ENCODE measurements at regions not wholly inside any gene's neighbourhood (a gene's known extent, or its start where the extent isn't known, plus 50 kb on each side); places are given as distances from the start of the nearest gene placed in this dataset.

- Histone ChIP-seq H3K4me2 (ENCODE audit: unreplicated experiment) (no peak overlapping the region), H3K27me3 (replicated peaks; ENCODE audit: insufficient read depth) (peaks cover 13% of the 10 kb centered on the region), H3F3A (ENCODE audit: insufficient read depth) (no peaks in the 10 kb centered on the region), H4K20me1 (ENCODE audit: insufficient read depth) (no peaks in the 10 kb centered on the region), H2AFZ (no peak overlapping the region), H3K9ac (no peak overlapping the region), H3K9me2 (ENCODE audit: insufficient read depth) (no peaks in the 10 kb centered on the region), H3K4me3 (no peak overlapping the region), H3K27ac (no peak overlapping the region), H3K79me2 (ENCODE audit: insufficient read depth) (no peaks in the 10 kb centered on the region), H3K36me3 (ENCODE audit: low read depth) (no peaks in the 10 kb centered on the region), H3K4me1 (ENCODE audit: insufficient read depth) (no peaks in the 10 kb centered on the region), H3K9me3 (ENCODE audit: low read depth) (no peaks in the 10 kb centered on the region)
- TF ChIP-seq EZH2phosphoT487 (IDR thresholded peaks at IDR 0.05; ENCODE audit: insufficient read depth, low read depth) (no peak), EZH2 (IDR thresholded peaks at IDR 0.05; ENCODE audit: insufficient read depth, poor library complexity, severe bottlenecking) (no peak)
- 49 to 52% methylated on average over 12 of the region's 12 CpGs for WGBS, 2 experiments (ENCODE audit: low coverage in 1 of 2, low lambda C conversion rate in 2 of 2, missing lambda C conversion rate in 2 of 2)
- in situ Hi-C loops (cut with MboI): no loop called here
- DNase-seq: no peak
Measured at GRCh38 chr1:229885568-229886495, 181.2 kb upstream of the GALNT2 start.

- Histone ChIP-seq H3K9ac (no peak overlapping the region), H3K9me2 (ENCODE audit: insufficient read depth) (no peaks in the 10 kb centered on the region), H2AFZ (no peak overlapping the region), H3K36me3 (ENCODE audit: low read depth) (no peaks in the 10 kb centered on the region), H3K4me3 (no peak overlapping the region), H3K4me1 (ENCODE audit: insufficient read depth) (no peaks in the 10 kb centered on the region), H3F3A (ENCODE audit: insufficient read depth) (no peaks in the 10 kb centered on the region), H3K27me3 (replicated peaks; ENCODE audit: insufficient read depth) (peaks cover 10% of the 10 kb centered on the region), H3K9me3 (ENCODE audit: low read depth) (no peaks in the 10 kb centered on the region), H4K20me1 (ENCODE audit: insufficient read depth) (no peaks in the 10 kb centered on the region), H3K4me2 (ENCODE audit: unreplicated experiment) (no peak overlapping the region), H3K79me2 (ENCODE audit: insufficient read depth) (no peaks in the 10 kb centered on the region), H3K27ac (no peak overlapping the region)
- no peak for DNase-seq
- WGBS, 2 experiments (ENCODE audit: low coverage in 1 of 2, low lambda C conversion rate in 2 of 2, missing lambda C conversion rate in 2 of 2): 44 to 45% methylated on average over 8 of the region's 8 CpGs
- TF ChIP-seq EZH2 (IDR thresholded peaks at IDR 0.05; ENCODE audit: insufficient read depth, poor library complexity, severe bottlenecking) (no peak), EZH2phosphoT487 (IDR thresholded peaks at IDR 0.05; ENCODE audit: insufficient read depth, low read depth) (no peak)
- in situ Hi-C loops (cut with MboI): no loop called here
Measured at GRCh38 chr1:229886636-229887035, 180.4 kb upstream of the GALNT2 start.

GRCh38 chr1:229887043-229887822 lies 179.8 kb upstream of the GALNT2 start:
- Histone ChIP-seq H3K9me2 (ENCODE audit: insufficient read depth) (no peaks in the 10 kb centered on the region), H3K79me2 (ENCODE audit: insufficient read depth) (no peaks in the 10 kb centered on the region), H3K9me3 (ENCODE audit: low read depth) (no peaks in the 10 kb centered on the region), H3F3A (ENCODE audit: insufficient read depth) (no peaks in the 10 kb centered on the region), H3K4me1 (ENCODE audit: insufficient read depth) (no peaks in the 10 kb centered on the region), H3K4me3 (no peak overlapping the region), H2AFZ (no peak overlapping the region), H4K20me1 (ENCODE audit: insufficient read depth) (no peaks in the 10 kb centered on the region), H3K27ac (no peak overlapping the region), H3K4me2 (ENCODE audit: unreplicated experiment) (no peak overlapping the region), H3K36me3 (ENCODE audit: low read depth) (no peaks in the 10 kb centered on the region), H3K9ac (no peak overlapping the region), H3K27me3 (replicated peaks; ENCODE audit: insufficient read depth) (peaks cover 10% of the 10 kb centered on the region)
- in situ Hi-C loops (cut with MboI): no loop called here
- DNase-seq: peak; percentile 43
- 24 to 28% methylated on average over 3 of the region's 3 CpGs for WGBS, 2 experiments (ENCODE audit: low coverage in 1 of 2, low lambda C conversion rate in 2 of 2, missing lambda C conversion rate in 2 of 2)
- TF ChIP-seq EZH2phosphoT487 (IDR thresholded peaks at IDR 0.05; ENCODE audit: insufficient read depth, low read depth) (no peak), EZH2 (IDR thresholded peaks at IDR 0.05; ENCODE audit: insufficient read depth, poor library complexity, severe bottlenecking) (no peak)

DNA sequence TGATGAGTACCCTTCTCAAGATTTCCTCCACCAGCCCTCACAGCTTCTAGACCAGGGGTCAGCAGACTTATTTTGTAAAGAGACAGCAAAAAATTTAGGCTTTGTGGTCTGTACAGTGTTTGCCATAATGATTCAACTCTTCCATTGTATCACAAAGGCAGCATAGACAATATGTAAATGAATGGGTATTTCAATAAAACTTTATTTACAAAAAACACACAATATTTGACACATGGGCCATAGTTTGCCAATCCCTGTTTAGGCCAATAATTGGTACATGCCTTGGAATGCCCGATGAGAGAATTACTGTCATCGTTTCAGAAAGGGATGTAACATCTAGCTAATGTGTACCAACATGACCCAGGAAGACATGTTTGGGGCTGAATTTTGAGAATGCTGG lies 178.9 kb upstream of the GALNT2 start:
- H3K27ac ChIP-seq: no peak overlapping the region
- no peaks in the 10 kb centered on the region for H4K20me1 ChIP-seq (ENCODE audit: insufficient read depth)
- no peak overlapping the region for H3K9ac ChIP-seq
- H2AFZ ChIP-seq: no peak overlapping the region
- H3K9me3 ChIP-seq (ENCODE audit: low read depth): no peaks in the 10 kb centered on the region
- in situ Hi-C loops (cut with MboI): no loop called here
- WGBS, 2 experiments (ENCODE audit: low coverage in 1 of 2, low lambda C conversion rate in 2 of 2, missing lambda C conversion rate in 2 of 2): 43 to 54% methylated on average over 2 of the region's 2 CpGs
- H3K4me1 ChIP-seq (ENCODE audit: insufficient read depth): no peaks in the 10 kb centered on the region
- peaks cover 10% of the 10 kb centered on the region for H3K27me3 ChIP-seq (replicated peaks; ENCODE audit: insufficient read depth)
- H3K36me3 ChIP-seq (ENCODE audit: low read depth): no peaks in the 10 kb centered on the region
- H3K4me3 ChIP-seq: no peak overlapping the region
- H3K79me2 ChIP-seq (ENCODE audit: insufficient read depth): no peaks in the 10 kb centered on the region
- no peak overlapping the region for H3K4me2 ChIP-seq (ENCODE audit: unreplicated experiment)
- no peaks in the 10 kb centered on the region for H3F3A ChIP-seq (ENCODE audit: insufficient read depth)
- DNase-seq: no peak
- no peaks in the 10 kb centered on the region for H3K9me2 ChIP-seq (ENCODE audit: insufficient read depth)
- TF ChIP-seq EZH2 (IDR thresholded peaks at IDR 0.05; ENCODE audit: insufficient read depth, poor library complexity, severe bottlenecking): no peak
- no peak for TF ChIP-seq EZH2phosphoT487 (IDR thresholded peaks at IDR 0.05; ENCODE audit: insufficient read depth, low read depth)

Data from GM23248 (cell line).